ENCODE measurements at regions not wholly inside any gene's neighbourhood (a gene's known extent, or its start where the extent isn't known, plus 50 kb on each side); places are given as distances from the start of the nearest gene placed in this dataset.

GRCh38 chr1:106910798-106911197 is 145.7 kb upstream of the PRMT6 start:
- TF ChIP-seq CTCF (IDR thresholded peaks at IDR 0.05): no peak
- TF ChIP-seq ZFX (IDR thresholded peaks at IDR 0.05; ENCODE audit: borderline replicate concordance): no peak
